Common myeloid progenitor, CD34-positive (primary cell): ENCODE measurements at regions not wholly inside any gene's neighbourhood (a gene's known extent, or its start where the extent isn't known, plus 50 kb on each side); places are given as distances from the start of the nearest gene placed in this dataset.

Experiments
- CTCF ChIA-PET: fragments of 350-600 bp; sonication (Branson Sonifier 250); formaldehyde crosslinking; loops from one replicate; lab custom pipeline; 2021; ENCODE audit warnings: antibody characterized with exemption; lab: Charles Lee
- POLR2A ChIA-PET: fragments of 350-600 bp; sonication (Branson Sonifier 250); formaldehyde crosslinking; loops from one replicate; lab custom pipeline; 2021; ENCODE audit warnings: antibody characterized with exemption; lab: Charles Lee
- DNase-seq, 3 donors: peaks; one replicate each; pipeline versions ENCODE4 v3.0.0 to v3.0.0-alpha.2; 2013
- H3K27ac ChIP-seq, 2 experiments: 1 replicate in 1 of 2; 2 replicates in 1 of 2; pipeline ENCODE4 v1.7.0; 2013; ENCODE audit warnings: inconsistent platforms in 2 of 2, low read length in 2 of 2, mild to moderate bottlenecking in 2 of 2, low read depth in 1 of 2, moderate library complexity in 1 of 2; ENCODE audit not compliant: severe bottlenecking in 2 of 2, insufficient read depth in 1 of 2, poor library complexity in 1 of 2
- H3K27me3 ChIP-seq, 5 experiments: replicated peaks in 2 of 5; 1 replicate in 3 of 5; 2 replicates in 2 of 5; pipeline versions ENCODE4 v1.6.1 to v1.7.0; 2013; ENCODE audit warnings: low read length in 4 of 5, mild to moderate bottlenecking in 2 of 5, moderate library complexity in 2 of 5, inconsistent platforms in 1 of 5; ENCODE audit not compliant: insufficient read depth in 5 of 5, control insufficient read depth in 4 of 5
- H3K36me3 ChIP-seq, 4 experiments: 1 replicate in 2 of 4; 2 replicates in 2 of 4; pipeline versions ENCODE4 v1.6.1 to v1.7.0; 2013; ENCODE audit warnings: low read length in 3 of 4, control low read depth in 1 of 4, mild to moderate bottlenecking in 1 of 4; ENCODE audit not compliant: control insufficient read depth in 4 of 4, insufficient read depth in 4 of 4
- H3K4me1 ChIP-seq, 4 experiments: 1 replicate in 3 of 4; 2 replicates in 1 of 4; pipeline versions ENCODE4 v1.6.1 to v1.7.1; 2013; ENCODE audit warnings: low read length in 3 of 4, mild to moderate bottlenecking in 3 of 4, control low read depth in 1 of 4, inconsistent platforms in 1 of 4, moderate library complexity in 1 of 4; ENCODE audit not compliant: control insufficient read depth in 4 of 4, insufficient read depth in 4 of 4; ENCODE audit errors: control extremely low read depth in 1 of 4
- H3K4me3 ChIP-seq, 7 experiments: 1 replicate in 4 of 7; 2 replicates in 3 of 7; pipeline versions ENCODE4 v1.5.1 to v1.7.0; 2013; ENCODE audit warnings: mild to moderate bottlenecking in 7 of 7, low read length in 6 of 7, moderate library complexity in 6 of 7, inconsistent platforms in 2 of 7, low read depth in 2 of 7, control low read depth in 1 of 7; ENCODE audit not compliant: insufficient read depth in 4 of 7, control insufficient read depth in 1 of 7; ENCODE audit errors: extremely low read depth in 1 of 7
- H3K9me3 ChIP-seq, 5 experiments: 1 replicate in 4 of 5; 2 replicates in 1 of 5; pipeline versions ENCODE4 v1.6.1 to v1.7.1; 2013; ENCODE audit warnings: low read length in 4 of 5, mild to moderate bottlenecking in 2 of 5, inconsistent platforms in 1 of 5, low read depth in 1 of 5, moderate library complexity in 1 of 5; ENCODE audit not compliant: control insufficient read depth in 4 of 5, insufficient read depth in 2 of 5; ENCODE audit errors: control extremely low read depth in 1 of 5
- WGBS: methylation state at CpG from one replicate; pipeline ENCODE4 v1.1.5; 2013; ENCODE audit not compliant: insufficient coverage; 5-methylcytosine and 5-hydroxymethylcytosine counted together

DNA sequence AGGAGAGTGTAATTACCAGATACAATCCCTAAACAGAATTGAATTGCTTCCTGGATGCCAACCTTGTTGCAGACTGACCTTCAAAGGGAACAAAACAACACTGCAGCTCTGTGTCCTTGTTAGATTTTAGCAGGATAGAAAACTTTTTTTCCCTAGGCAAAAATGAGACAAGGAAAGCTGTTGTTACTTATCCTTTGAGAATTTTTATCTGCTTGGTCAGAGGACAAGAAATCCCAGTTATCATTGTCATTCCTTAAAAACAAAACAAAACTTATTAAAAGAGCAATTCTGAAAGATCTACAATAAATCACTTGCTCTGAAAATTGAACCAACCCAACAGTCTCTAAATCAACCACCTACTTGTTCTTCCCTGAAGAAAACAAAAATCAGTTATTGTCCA, 652.6 kb downstream of the REEP3 start:
- H3K27ac ChIP-seq: no peak overlapping the region
- no peak overlapping the region for H3K4me3 ChIP-seq
- CTCF ChIA-PET: no interaction called here
- no peaks in the 10 kb centered on the region for H3K9me3 ChIP-seq
- H3K4me1 ChIP-seq: no peaks in the 10 kb centered on the region
- no peak for DNase-seq
- POLR2A ChIA-PET: no interaction called here
- no peaks in the 10 kb centered on the region for H3K27me3 ChIP-seq
- no peaks in the 10 kb centered on the region for H3K36me3 ChIP-seq

DNA sequence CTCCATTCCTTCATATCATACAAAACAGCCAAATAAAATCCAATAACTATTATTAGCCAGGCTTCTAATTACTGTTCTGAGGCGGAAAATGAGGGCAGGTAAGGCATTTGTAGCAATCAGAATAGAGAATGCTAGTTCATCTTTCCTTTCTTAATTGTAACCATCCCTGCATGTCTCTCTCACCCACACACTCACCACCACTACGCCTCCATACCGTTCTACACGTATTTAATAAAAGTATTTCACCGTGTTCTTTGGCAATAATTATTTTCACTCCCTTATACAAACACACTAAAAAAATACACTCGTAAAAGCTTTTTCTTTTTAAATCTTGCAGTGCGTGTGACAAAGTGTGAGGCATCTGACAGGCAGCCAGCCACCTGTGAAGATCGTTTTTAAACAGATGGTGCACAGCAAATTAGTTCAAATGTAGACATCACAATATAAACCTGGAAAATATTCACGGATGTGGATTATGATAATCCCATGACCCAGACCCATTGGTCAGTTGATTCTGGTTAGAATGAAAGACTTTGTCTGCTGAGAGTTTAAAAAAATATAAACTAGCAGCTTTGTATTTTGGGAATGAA, 653.6 kb downstream of the REEP3 start:
- DNase-seq: no peak
- ChIA-PET POLR2A (no interaction called here), CTCF (no interaction called here)
- H3K27ac ChIP-seq: no peak overlapping the region
- no peaks in the 10 kb centered on the region for H3K9me3 ChIP-seq
- H3K27me3 ChIP-seq: no peaks in the 10 kb centered on the region
- no peaks in the 10 kb centered on the region for H3K4me1 ChIP-seq
- H3K36me3 ChIP-seq: no peaks in the 10 kb centered on the region
- 100% methylated on average over 1 of the region's 9 CpGs for whole genome bisulfite sequencing
- H3K4me3 ChIP-seq: no peak overlapping the region

DNA sequence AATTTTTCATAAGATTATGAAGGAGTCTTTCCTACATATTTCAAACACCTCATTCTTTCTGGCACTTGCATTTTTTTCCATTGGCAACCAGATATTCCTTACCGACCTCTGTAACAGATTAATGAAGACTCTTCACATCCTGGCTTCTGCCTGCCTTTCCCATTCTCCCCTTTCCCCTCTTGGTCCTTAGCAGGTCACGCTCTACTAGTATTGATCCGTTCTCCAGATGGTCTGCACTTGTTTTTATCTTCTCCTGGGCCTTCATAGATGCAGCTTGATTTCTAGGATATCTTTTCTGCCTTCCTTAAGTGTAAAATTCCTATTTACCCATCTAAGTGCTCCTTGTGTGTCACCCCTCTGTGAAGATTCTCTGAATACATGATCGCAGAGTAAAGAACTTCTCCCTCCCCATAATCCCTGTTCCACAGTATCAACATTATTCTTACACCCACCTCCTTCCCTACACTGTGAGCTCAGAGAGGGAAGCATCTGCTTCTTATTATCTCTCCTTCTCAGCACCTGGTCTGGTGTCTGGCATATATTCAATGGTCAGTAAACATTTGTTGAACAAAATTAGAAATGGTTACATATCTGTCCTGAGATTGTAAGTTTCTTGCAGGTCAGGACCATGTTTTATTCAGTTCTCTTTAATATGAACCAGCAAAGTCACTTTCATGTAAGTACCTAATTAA, 654.2 kb downstream of the REEP3 start:
- WGBS: 93% methylated on average over 4 of the region's 4 CpGs

DNA sequence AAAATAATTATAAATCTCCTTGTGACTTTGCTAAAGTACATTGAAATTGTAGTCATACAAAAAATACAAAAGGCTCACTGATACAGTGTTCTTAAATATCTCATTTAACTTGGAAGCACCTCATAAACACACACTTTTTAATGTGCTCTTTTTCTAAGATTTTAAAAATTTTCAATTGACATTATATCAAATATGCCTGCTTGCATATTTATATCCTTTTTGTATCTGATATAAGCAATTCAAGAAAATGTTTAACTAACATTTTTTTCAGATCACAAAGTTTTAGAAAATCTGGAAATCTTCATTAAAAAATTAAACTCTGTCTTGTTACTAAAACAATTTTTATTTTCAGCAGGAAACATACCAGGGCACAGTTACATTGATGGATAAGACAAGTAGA, 661.5 kb downstream of the REEP3 start:
- no peak overlapping the region for H3K4me3 ChIP-seq

More for the DNA sequence above, 654.2 kb downstream of the REEP3 start:
- no peaks in the 10 kb centered on the region for H3K4me1 ChIP-seq
- POLR2A ChIA-PET: no interaction called here
- DNase-seq: no peak
- no peaks in the 10 kb centered on the region for H3K36me3 ChIP-seq
- CTCF ChIA-PET: no interaction called here
- no peak overlapping the region for H3K27ac ChIP-seq
- no peaks in the 10 kb centered on the region for H3K9me3 ChIP-seq
- no peak overlapping the region for H3K4me3 ChIP-seq
- no peaks in the 10 kb centered on the region for H3K27me3 ChIP-seq

DNA sequence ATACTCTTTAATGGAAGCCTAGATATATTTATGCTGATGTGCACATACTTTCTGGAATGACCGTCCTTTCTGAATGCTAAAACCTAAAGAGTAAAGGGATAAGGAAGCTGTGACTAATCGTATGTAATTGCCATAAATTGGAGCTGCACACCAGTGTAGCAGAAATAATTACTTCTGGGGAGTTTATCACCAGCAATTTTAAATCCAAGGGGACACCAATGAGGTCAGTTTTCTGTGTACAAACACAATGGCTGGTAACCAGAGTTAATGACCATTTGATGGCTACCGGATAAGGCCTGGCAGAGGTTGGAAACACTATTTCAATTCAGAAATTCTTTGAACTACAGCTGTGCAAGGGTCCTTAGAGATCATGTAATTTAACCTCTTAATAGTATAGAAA, 670.1 kb downstream of the REEP3 start:
- no peaks in the 10 kb centered on the region for H3K36me3 ChIP-seq
- POLR2A ChIA-PET: no interaction called here
- H3K4me1 ChIP-seq: no peaks in the 10 kb centered on the region
- WGBS: 100% methylated on average over 2 of the region's 3 CpGs
- H3K27ac ChIP-seq: no peak overlapping the region
- H3K9me3 ChIP-seq: peaks cover 0 to 1% (median 0%) of the 10 kb centered on the region in 5 experiments
- no peak for DNase-seq
- CTCF ChIA-PET: no interaction called here
- no peak overlapping the region for H3K4me3 ChIP-seq
- no peaks in the 10 kb centered on the region for H3K27me3 ChIP-seq

More for the DNA sequence above, 661.5 kb downstream of the REEP3 start:
- ChIA-PET CTCF (no interaction called here), POLR2A (no interaction called here)
- H3K27ac ChIP-seq: no peak overlapping the region
- no peaks in the 10 kb centered on the region for H3K9me3 ChIP-seq
- H3K4me1 ChIP-seq: no peaks in the 10 kb centered on the region
- H3K36me3 ChIP-seq: no peaks in the 10 kb centered on the region
- no peak for DNase-seq
- H3K27me3 ChIP-seq: no peaks in the 10 kb centered on the region

DNA sequence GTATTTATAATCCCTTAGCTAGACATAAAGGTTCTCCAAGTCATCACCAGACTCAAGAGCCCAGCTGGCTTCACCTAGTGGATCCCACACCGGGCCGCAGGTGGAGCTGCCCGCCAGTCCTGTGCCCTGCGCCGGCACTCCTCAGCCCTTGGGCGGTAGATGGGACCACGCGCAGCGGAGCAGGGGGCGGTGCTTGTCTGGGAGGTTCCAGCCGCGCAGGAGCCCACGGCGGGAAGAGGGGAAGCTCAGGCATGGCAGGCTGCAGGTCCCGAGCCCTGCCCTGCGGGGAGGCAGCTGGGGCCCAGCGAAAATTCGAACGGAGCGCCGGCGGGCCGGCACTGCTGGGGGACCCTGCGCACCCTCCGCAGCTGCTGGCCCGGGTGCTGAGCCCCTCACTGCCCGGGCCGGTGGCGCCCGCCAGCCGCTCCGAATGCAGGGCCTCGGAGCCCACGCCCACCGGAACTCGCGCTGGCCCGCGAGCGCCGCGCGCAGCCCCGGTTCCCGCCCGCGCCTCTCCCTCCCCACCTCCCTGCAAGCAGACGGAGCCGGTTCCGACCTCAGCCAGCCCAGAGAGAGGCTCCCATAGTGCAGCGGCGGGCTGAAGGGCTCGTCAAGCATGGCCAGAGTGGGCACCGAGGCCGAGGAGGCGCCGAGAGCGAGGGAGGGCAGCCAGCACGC, 675.6 kb downstream of the REEP3 start:
- ChIA-PET POLR2A (no interaction called here), CTCF (no interaction called here)
- H3K27ac ChIP-seq: no peak overlapping the region

DNA sequence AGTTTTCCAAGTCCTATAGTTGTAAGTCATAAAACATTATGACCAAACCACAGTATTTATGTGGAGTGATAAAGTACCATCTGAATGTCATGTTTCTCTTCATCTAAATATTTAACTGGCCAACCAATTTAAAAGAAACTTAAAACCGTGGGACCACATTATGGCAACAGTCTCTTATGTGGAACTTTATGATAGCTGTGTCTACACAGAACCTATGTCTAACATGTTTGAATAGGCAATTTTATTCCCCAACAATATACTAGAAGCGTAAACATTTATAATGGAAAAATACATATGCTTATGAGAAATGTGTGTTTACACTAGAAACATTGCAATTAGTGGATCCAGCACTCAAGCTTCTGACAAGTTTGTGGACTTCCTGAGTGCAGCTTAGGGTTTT, 680.7 kb downstream of the REEP3 start:
- ChIA-PET POLR2A (no interaction called here), CTCF (no interaction called here)
- H3K27me3 ChIP-seq: no peaks in the 10 kb centered on the region
- no peak overlapping the region for H3K4me3 ChIP-seq
- no peaks in the 10 kb centered on the region for H3K4me1 ChIP-seq
- H3K36me3 ChIP-seq: no peaks in the 10 kb centered on the region
- DNase-seq: no peak
- H3K27ac ChIP-seq: no peak overlapping the region
- H3K9me3 ChIP-seq: no peaks in the 10 kb centered on the region
- WGBS: no CpG with 5 or more reads among the region's 2 CpGs

More for the DNA sequence above, 675.6 kb downstream of the REEP3 start:
- WGBS: 97% methylated on average over 48 of the region's 59 CpGs
- no peaks in the 10 kb centered on the region for H3K36me3 ChIP-seq
- no peak overlapping the region for H3K4me3 ChIP-seq
- no peaks in the 10 kb centered on the region for H3K27me3 ChIP-seq
- DNase-seq: no peak
- H3K4me1 ChIP-seq: no peaks in the 10 kb centered on the region
- no peaks in the 10 kb centered on the region for H3K9me3 ChIP-seq
